D721Med (cell line): ENCODE measurements at regions not wholly inside any gene's neighbourhood (a gene's known extent, or its start where the extent isn't known, plus 50 kb on each side); places are given as distances from the start of the nearest gene placed in this dataset.
"Not testable (repeated sequence)": the region's sequence is repeated elsewhere in the genome, so short reads cannot be mapped to it uniquely, and the experiment has no call there.

Experiments used
- DNase-seq: peaks from one replicate; pipeline ENCODE4 v3.0.0; 2011; ENCODE audit warnings: low spot score; ENCODE audit not compliant: insufficient read length
- FAIRE-seq: peaks from 2 replicates; lab custom pipeline; 2011; peaks lifted over from hg19 to GRCh38; lab: Jason Lieb, UNC
- TF ChIP-seq, protein P1 (sequence below): IDR thresholded peaks from 2 replicates; pipeline ENCODE4 v1.5.1; 2012; ENCODE audit warnings: mild to moderate bottlenecking, control low read depth; ENCODE audit not compliant: insufficient read depth; ENCODE audit errors: missing control alignments

DNA sequence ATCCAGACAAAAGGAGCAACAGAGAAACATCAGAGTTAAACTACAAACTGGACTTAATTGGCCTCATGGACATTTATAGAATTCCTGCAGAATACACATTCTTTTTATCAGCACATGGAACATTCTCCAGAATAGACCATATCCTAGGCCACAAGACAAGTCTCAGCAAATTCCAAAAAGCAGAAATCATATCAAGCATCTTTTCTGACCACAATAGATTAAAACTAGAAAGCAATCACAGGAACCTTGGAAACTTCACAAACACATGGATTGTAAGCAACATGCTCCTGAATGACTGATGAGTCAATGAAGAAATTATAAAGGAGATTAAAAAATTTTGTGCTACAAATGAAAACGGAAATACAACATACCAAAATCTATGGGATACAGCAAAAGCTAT is 526.7 kb downstream of the PCDH7 start:
- FAIRE-seq (no peak), DNase-seq (no peak)

DNA sequence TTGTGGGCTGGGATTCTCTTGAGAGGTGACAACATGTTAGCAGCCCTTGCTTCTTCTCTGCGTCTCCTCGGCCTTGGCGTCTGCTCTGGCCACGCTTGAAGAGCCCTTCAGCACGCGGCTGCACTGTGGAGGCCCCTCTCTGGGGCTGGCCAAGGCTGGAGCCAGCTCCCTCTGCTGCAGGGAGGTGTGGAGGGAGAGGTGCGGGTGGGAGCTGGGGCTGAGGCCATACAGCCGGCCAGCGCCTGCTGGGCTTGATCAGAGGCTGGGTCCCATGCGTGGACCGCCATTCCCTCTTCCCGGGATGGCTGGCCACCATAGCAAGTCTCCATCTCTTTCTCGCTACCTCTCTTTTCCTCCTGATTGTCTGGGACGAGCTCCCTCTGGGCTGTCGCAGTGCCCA is 539.0 kb downstream of the PCDH7 start:
- TF ChIP-seq, protein P1, sequence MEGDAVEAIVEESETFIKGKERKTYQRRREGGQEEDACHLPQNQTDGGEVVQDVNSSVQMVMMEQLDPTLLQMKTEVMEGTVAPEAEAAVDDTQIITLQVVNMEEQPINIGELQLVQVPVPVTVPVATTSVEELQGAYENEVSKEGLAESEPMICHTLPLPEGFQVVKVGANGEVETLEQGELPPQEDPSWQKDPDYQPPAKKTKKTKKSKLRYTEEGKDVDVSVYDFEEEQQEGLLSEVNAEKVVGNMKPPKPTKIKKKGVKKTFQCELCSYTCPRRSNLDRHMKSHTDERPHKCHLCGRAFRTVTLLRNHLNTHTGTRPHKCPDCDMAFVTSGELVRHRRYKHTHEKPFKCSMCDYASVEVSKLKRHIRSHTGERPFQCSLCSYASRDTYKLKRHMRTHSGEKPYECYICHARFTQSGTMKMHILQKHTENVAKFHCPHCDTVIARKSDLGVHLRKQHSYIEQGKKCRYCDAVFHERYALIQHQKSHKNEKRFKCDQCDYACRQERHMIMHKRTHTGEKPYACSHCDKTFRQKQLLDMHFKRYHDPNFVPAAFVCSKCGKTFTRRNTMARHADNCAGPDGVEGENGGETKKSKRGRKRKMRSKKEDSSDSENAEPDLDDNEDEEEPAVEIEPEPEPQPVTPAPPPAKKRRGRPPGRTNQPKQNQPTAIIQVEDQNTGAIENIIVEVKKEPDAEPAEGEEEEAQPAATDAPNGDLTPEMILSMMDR, result no peak
- DNase-seq (no peak), FAIRE-seq (no peak)

More for the DNA sequence above, 526.7 kb downstream of the PCDH7 start:
- TF ChIP-seq, protein P1, result no peak

DNA sequence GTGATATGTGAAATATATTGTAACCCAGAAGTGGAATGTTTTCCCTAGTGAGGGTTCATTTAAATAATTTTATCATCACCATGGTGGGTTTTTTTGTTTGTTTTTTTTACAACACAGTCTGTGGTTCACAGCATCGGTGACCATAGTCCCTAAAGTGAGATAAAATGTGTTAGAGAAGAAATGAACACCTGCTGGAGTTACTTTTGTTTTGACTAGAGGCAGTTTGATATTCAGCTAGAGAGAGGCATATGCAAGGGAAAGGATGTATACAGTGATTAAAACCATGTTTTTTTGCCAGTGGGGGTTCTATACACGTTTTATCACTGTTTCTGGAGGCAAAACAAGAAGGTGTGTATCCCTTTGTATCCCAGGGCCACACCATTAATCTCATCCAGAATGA is 541.5 kb downstream of the PCDH7 start:
- TF ChIP-seq, protein P1, result no peak
- DNase-seq, result no peak
- no peak for FAIRE-seq

DNA sequence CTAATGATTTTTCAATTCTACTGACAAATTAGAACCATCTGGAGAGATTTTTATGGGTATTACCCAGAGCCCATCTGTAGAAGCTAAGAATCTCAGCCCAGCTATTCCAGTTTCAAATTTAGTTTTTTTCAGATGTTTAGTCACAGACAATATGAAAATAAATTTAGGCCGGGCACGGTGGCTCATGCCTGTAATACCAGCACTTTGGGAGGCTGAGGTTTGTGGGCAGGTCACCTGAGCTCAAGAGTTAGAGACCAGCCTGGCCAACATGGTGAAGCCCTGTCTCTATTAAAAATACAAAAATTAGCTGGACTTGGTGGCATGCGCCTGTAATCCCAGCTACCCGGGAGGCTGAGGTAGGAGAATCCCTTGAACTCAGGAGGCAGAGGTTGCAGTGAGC is 545.9 kb downstream of the PCDH7 start:
- FAIRE-seq, DNase-seq: not testable (repeated sequence)

DNA sequence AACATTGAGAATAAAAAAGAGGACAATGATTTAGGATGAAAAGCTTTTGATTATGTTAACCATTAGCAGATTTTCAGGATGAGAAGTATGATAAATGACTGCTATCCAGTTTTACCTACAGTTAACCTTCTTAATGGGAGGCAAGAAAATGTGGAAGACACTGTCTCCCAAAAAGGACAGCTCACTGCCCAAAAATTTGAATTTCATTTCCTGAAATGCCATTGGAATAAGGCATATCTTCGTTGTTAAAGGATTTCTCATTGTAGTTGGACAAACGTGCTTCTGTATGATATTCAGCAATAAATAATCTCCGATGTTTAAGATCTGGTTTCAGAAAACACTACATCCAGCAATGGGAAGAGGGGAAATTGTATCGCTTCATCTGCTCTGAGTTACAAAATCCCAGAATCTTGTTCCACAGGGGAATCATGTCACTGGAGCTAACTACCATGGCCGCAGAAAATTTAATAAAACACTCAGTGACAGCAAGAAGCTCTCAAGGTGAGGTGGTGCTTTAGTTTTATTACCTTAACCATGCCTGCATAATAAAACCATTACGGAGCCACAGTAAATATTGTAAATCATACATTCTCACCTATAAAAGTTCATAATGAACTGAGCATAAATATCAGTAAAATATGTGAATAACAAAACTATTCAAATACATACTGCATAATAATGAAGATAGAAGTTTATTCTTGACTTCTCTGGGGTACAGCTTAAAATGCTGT is 552.3 kb downstream of the PCDH7 start:
- TF ChIP-seq, protein P1, result no peak
- DNase-seq (no peak), FAIRE-seq (no peak)

DNA sequence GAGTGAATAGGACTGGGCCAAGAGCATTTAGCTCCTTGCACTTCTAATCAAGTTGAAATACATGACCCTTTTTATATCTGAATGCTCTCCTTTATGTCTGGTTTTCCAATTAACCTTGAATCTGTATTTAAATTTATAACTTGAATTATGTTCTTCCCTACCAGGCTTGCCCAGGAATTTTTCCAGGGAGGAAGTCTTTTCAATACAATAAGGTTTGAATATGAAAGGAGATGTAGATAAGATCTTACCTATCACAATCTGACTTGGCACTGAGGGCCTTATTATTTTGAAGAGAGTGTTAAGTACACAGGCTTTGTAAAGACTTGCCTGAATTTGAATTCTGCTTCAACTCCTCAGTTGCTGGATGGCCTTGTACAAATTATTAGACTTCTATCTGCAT is 555.7 kb downstream of the PCDH7 start:
- FAIRE-seq (no peak), DNase-seq (no peak)
- TF ChIP-seq, protein P1, result no peak

DNA sequence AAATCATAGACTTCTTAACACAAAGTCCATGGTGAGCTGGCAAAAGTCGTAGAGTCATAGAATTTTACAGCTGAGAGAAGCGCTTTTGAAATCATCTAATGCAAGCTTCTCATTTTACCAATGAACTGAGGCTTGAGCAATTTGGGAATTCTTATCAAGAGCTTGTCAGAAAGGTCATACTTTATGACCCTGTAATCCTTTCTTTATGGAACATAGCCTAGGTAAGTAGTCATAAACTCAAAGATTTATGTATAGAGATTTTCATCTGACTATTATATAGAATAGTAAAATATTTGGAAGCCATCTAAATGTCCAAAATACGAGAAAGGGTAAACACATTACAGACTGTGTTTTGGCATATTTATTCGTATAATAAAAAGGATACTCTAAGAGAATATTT is 563.5 kb downstream of the PCDH7 start:
- FAIRE-seq (no peak), DNase-seq (no peak)
- TF ChIP-seq, protein P1, result no peak
